IMR-90 (cell line): ENCODE measurements at regions not wholly inside any gene's neighbourhood (a gene's known extent, or its start where the extent isn't known, plus 50 kb on each side); places are given as distances from the start of the nearest gene placed in this dataset.

ENCODE experiments used
- ATAC-seq: fragments of 200-7000 bp; cut with Tn5 transposase; 2 replicates; pipeline ENCODE4 v1.9.1; 2020; ENCODE audit warnings: low read depth, mild to moderate bottlenecking, moderate library complexity
- BruUV-seq: library from RNA; stranded (reverse); fragments of 400-500 nt; replicated peaks from 2 replicates; lab custom pipeline; 2021; lab: Mats Ljungman, UMichigan
- CTCF ChIA-PET: fragments of 300-600 bp; formaldehyde crosslinking; extraction: SDS; loops from one replicate; lab custom pipeline; 2021; ENCODE audit warnings: antibody characterized with exemption; lab: Yijun Ruan, JAX
- POLR2A ChIA-PET: fragments of 300-600 bp; sonication (Branson Sonifier 250); formaldehyde crosslinking; loops from one replicate; lab custom pipeline; 2022; ENCODE audit warnings: antibody characterized with exemption; ENCODE audit not compliant: unreplicated experiment; lab: Charles Lee
- DNase-seq: peaks from one replicate; pipeline ENCODE4 v3.0.0; 2013
- H2AFZ ChIP-seq: replicated peaks from 2 replicates; pipeline ENCODE3; 2013; ENCODE audit warnings: low read length, mild to moderate bottlenecking; ENCODE audit not compliant: poor library complexity
- H2AK5ac ChIP-seq: 2 replicates; pipeline ENCODE4 v1.6.1; 2013; ENCODE audit warnings: low read depth, low read length, inconsistent platforms
- H2AK9ac ChIP-seq: replicated peaks from 2 replicates; pipeline ENCODE3; 2013; ENCODE audit warnings: mild to moderate bottlenecking, low read depth, low read length, moderate library complexity; ENCODE audit not compliant: poor library complexity
- H2BK120ac ChIP-seq: 2 replicates; pipeline ENCODE4 v1.6.1; 2013; ENCODE audit warnings: low read depth, low read length, inconsistent platforms
- H2BK15ac ChIP-seq: 3 replicates; pipeline ENCODE4 v1.6.1; 2013; ENCODE audit warnings: low read depth, low read length, inconsistent platforms
- H2BK20ac ChIP-seq: 2 replicates; pipeline ENCODE4 v1.6.1; 2013; ENCODE audit warnings: low read depth, mild to moderate bottlenecking, inconsistent platforms, low read length, moderate library complexity
- H2BK5ac ChIP-seq: 2 replicates; pipeline ENCODE4 v1.6.1; 2013; ENCODE audit warnings: mild to moderate bottlenecking, low read depth, low read length, inconsistent platforms; ENCODE audit not compliant: poor library complexity, severe bottlenecking
- H3K14ac ChIP-seq: replicated peaks from 2 replicates; pipeline ENCODE4 v1.6.1; 2013; ENCODE audit warnings: low read depth, low read length, inconsistent platforms
- H3K18ac ChIP-seq: 2 replicates; pipeline ENCODE4 v1.6.1; 2013; ENCODE audit warnings: low read depth, low read length, control low read depth
- H3K23ac ChIP-seq: 2 replicates; pipeline ENCODE4 v1.6.1; 2013; ENCODE audit warnings: low read depth, low read length, inconsistent platforms
- H3K27ac ChIP-seq: 2 replicates; pipeline ENCODE4 v1.5.1; 2013; ENCODE audit warnings: mild to moderate bottlenecking, control low read depth, low read length; ENCODE audit not compliant: insufficient read depth
- H3K27me3 ChIP-seq: 2 replicates; pipeline ENCODE4 v1.6.1; 2013; ENCODE audit warnings: low read length; ENCODE audit not compliant: control insufficient read depth, insufficient read depth
- H3K36me3 ChIP-seq: 2 replicates; pipeline ENCODE4 v1.6.1; 2013; ENCODE audit warnings: low read length, mixed read lengths; ENCODE audit not compliant: control insufficient read depth, insufficient read depth
- H3K4ac ChIP-seq: 2 replicates; pipeline ENCODE4 v1.6.1; 2013; ENCODE audit warnings: low read depth, low read length, inconsistent platforms
- H3K4me1 ChIP-seq: 2 replicates; pipeline ENCODE4 v1.6.1; 2013; ENCODE audit warnings: low read length, mixed read lengths; ENCODE audit not compliant: control insufficient read depth, insufficient read depth
- H3K4me2 ChIP-seq: 2 replicates; pipeline ENCODE4 v1.6.1; 2013; ENCODE audit warnings: low read depth, mild to moderate bottlenecking, control low read depth, low read length, moderate library complexity
- H3K4me3 ChIP-seq: 2 replicates; pipeline ENCODE4 v1.5.1; 2013; ENCODE audit warnings: low read depth, mild to moderate bottlenecking, control low read depth, low read length, moderate library complexity; ENCODE audit not compliant: insufficient read depth
- H3K56ac ChIP-seq: 2 replicates; pipeline ENCODE4 v1.6.1; 2013; ENCODE audit warnings: low read length, inconsistent platforms; ENCODE audit not compliant: insufficient read depth; ENCODE audit errors: extremely low read depth
- H3K79me1 ChIP-seq, 2 experiments: 2 replicates each; pipeline ENCODE4 v1.6.1; 2013; ENCODE audit warnings: low read length in 2 of 2, inconsistent platforms in 1 of 2, low read depth in 1 of 2
- H3K9ac ChIP-seq: 2 replicates; pipeline ENCODE4 v1.6.1; 2013; ENCODE audit warnings: low read depth, low read length, control low read depth
- H3K9me1 ChIP-seq: 2 replicates; pipeline ENCODE4 v1.6.1; 2013; ENCODE audit warnings: low read length, inconsistent platforms; ENCODE audit not compliant: insufficient read depth
- H3K9me3 ChIP-seq: 2 replicates; pipeline ENCODE4 v1.6.1; 2013; ENCODE audit warnings: low read length; ENCODE audit not compliant: control insufficient read depth, insufficient read depth
- H4K20me1 ChIP-seq: 2 replicates; pipeline ENCODE4 v1.6.1; 2013; ENCODE audit warnings: low read length, inconsistent platforms; ENCODE audit not compliant: insufficient read depth
- H4K5ac ChIP-seq: 2 replicates; pipeline ENCODE4 v1.6.1; 2013; ENCODE audit warnings: mild to moderate bottlenecking, low read depth, low read length, control low read depth
- H4K8ac ChIP-seq, 2 experiments: 2 replicates each; pipeline ENCODE4 v1.6.1; 2013; ENCODE audit warnings: low read depth in 2 of 2, low read length in 2 of 2, control low read depth in 1 of 2, inconsistent platforms in 1 of 2
- H4K91ac ChIP-seq: 2 replicates; pipeline ENCODE4 v1.6.1; 2013; ENCODE audit warnings: low read depth, low read length, inconsistent platforms; ENCODE audit not compliant: insufficient read depth
- MAFK ChIP-seq: IDR thresholded peaks from 2 replicates; pipeline ENCODE4 v1.6.1; 2012; ENCODE audit warnings: low read depth, low read length, improper control_type of control experiment
- MAZ ChIP-seq: IDR thresholded peaks from 2 replicates; pipeline ENCODE4 v1.6.1; 2012; ENCODE audit warnings: low read depth, mild to moderate bottlenecking, low read length, improper control_type of control experiment, moderate library complexity, borderline replicate concordance
- POLR2A ChIP-seq: IDR thresholded peaks from 2 replicates; pipeline ENCODE4 v1.6.1; 2012; ENCODE audit warnings: mild to moderate bottlenecking, low read depth, low read length
- WGBS, 2 experiments: methylation state at CpG; one replicate each; pipeline versions ENCODE4 v1.1.5 to v1.1.7; 2013; ENCODE audit warnings: missing lambda C conversion rate in 2 of 2; ENCODE audit not compliant: insufficient read length in 1 of 2; ENCODE audit errors: extremely low coverage in 2 of 2; 5-methylcytosine and 5-hydroxymethylcytosine counted together
- dilution Hi-C: fragments of 300-500 bp; cut with HindIII; formaldehyde crosslinking; loops from one replicate; pipeline ENCODE4 v1.14.3; 2018; ENCODE audit warnings: low sequenced_read_pairs; ENCODE audit not compliant: unreplicated experiment
- in situ Hi-C: fragments of 300-500 bp; cut with MboI; formaldehyde crosslinking; loops from 3 replicates; pipeline ENCODE4 v1.14.3; 2019; ENCODE audit warnings: low sequenced_read_pairs, inconsistent platforms, mixed read lengths
- intact Hi-C: fragments of 100-400 bp; cut with micrococcal nuclease; formaldehyde crosslinking; loops from 2 replicates; pipeline ENCODE4 v1.10.0; 2022
- TF ChIP-seq, protein P1 (sequence below): fragments of 150-350 bp; IDR thresholded peaks from 2 replicates; pipeline ENCODE4 v1.6.1; 2017; ENCODE audit warnings: mild to moderate bottlenecking, antibody characterized with exemption, low read length, low read depth

DNA sequence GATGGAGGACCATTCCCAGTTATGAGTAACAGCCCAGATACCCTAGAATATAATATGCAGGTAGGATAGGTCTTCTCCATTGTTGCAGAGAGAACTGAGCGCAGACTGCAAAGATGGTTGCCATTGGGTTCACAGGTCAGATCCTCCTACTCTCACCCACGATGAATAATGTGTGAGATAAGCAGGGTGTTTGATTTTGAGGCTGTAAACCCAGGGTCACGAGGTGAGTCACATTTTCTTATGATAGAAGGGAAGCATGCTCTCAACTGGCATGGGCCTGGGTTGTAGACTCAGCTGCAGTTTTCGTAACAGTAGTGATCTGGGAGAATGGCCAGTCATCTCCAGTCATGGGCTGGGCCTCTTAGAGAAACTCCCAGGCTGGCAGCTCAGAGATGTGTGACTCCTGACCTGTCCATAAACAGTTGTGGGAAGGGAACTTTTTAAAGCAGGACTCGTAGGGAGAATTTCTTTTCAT lies 74.2 kb downstream of the CD164 start:
- Histone ChIP-seq H4K8ac (no peak overlapping the region), H3K4me1 (peaks cover 1% of the 10 kb centered on the region; the same call in 1 of the 2 replicates), H3K23ac (no peak overlapping the region), H3K4me3 (no peak overlapping the region), H3K4me2 (no peak overlapping the region), H2AFZ (no peak overlapping the region), H3K4ac (no peak overlapping the region), H4K20me1 (no peaks in the 10 kb centered on the region), H2BK15ac (no peak overlapping the region), H2AK9ac (no peak overlapping the region), H3K9ac (no peak overlapping the region), H3K79me1 (no peaks in the 10 kb centered on the region), H3K9me3 (no peaks in the 10 kb centered on the region), H2BK20ac (no peak overlapping the region), H3K36me3 (no peaks in the 10 kb centered on the region), H2AK5ac (no peak overlapping the region), H3K18ac (no peak overlapping the region), H2BK120ac (no peak overlapping the region), H4K91ac (no peak overlapping the region), H3K14ac (no peak overlapping the region), H3K9me1 (no peaks in the 10 kb centered on the region), H3K27ac (no peak overlapping the region), H3K56ac (no peak overlapping the region), H3K27me3 (peaks cover 5% of the 10 kb centered on the region), H2BK5ac (no peak overlapping the region), H4K5ac (no peak overlapping the region)
- 56% methylated on average over 1 of the region's 5 CpGs; no CpG with 5 or more reads in 1 of the 2 experiments for WGBS, 2 experiments
- DNase-seq = peak; percentile 63
- in situ Hi-C loops = no loop called here
- POLR2A ChIA-PET = no interaction called here
- dilution Hi-C loops = no loop called here
- intact Hi-C loops = no loop called here
- ATAC-seq = peak; percentile 92
- no peak for TF ChIP-seq POLR2A
- TF ChIP-seq, protein P1, sequence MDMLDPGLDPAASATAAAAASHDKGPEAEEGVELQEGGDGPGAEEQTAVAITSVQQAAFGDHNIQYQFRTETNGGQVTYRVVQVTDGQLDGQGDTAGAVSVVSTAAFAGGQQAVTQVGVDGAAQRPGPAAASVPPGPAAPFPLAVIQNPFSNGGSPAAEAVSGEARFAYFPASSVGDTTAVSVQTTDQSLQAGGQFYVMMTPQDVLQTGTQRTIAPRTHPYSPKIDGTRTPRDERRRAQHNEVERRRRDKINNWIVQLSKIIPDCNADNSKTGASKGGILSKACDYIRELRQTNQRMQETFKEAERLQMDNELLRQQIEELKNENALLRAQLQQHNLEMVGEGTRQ = 0 out of 2 replicates have a peak, but pooled peaks have one; percentile 10
- no peak for TF ChIP-seq MAZ
- no peak for TF ChIP-seq MAFK
- no TSS peak for BruUV-seq
- CTCF ChIA-PET = no interaction called here
